Upper lobe of left lung (tissue), 6 donors: ENCODE measurements at regions not wholly inside any gene's neighbourhood (a gene's known extent, or its start where the extent isn't known, plus 50 kb on each side); places are given as distances from the start of the nearest gene placed in this dataset.

Experiments
- ATAC-seq, 2 donors: fragments of 200-7000 bp; cut with Tn5 transposase; one replicate each; pipeline ENCODE4 v1.9.1; 2022; ENCODE audit warnings: mild to moderate bottlenecking in 2 of 2, moderate library complexity in 2 of 2; ENCODE audit not compliant: low FRiP score in 2 of 2
- DNase-seq, 2 donors: peaks; one replicate each; pipeline ENCODE4 v3.0.0-alpha.2; 2019 to 2020
- H3K27ac ChIP-seq, 4 donors: fragments of 200-600 bp; sonication (generic); one replicate each; pipeline ENCODE4 v1.5.1; 2016 to 2019
- H3K27me3 ChIP-seq, 4 donors: fragments of 200-600 bp; sonication (generic); one replicate each; pipeline ENCODE4 v1.5.1; 2017 to 2019
- H3K36me3 ChIP-seq, 4 donors: fragments of 200-600 bp; sonication (generic); one replicate each; pipeline ENCODE4 v1.5.1; 2016 to 2019
- H3K4me1 ChIP-seq, 4 donors: fragments of 200-600 bp; sonication (generic); one replicate each; pipeline ENCODE4 v1.5.1; 2018 to 2019
- H3K4me3 ChIP-seq, 4 donors: fragments of 200-600 bp; sonication (generic); one replicate each; pipeline ENCODE4 v1.5.1; 2017 to 2019; ENCODE audit warnings: mild to moderate bottlenecking in 2 of 4, moderate library complexity in 1 of 4
- H3K9me3 ChIP-seq, 4 donors: fragments of 200-600 bp; sonication (generic); one replicate each; pipeline ENCODE4 v1.5.1; 2018 to 2019
- CTCF ChIP-seq, 6 experiments: fragments of 450-650 bp in 4 of 6; fragments of 200-600 bp in 2 of 6; sonication (generic) in 2 of 6; IDR thresholded peaks; one replicate each; pipeline ENCODE4 v1.5.1; 2016 to 2019; ENCODE audit warnings: antibody characterized with exemption in 6 of 6
- EP300 ChIP-seq, 4 donors: sonication (generic); formaldehyde crosslinking; IDR thresholded peaks; one replicate each; pipeline ENCODE4 v1.5.1; 2017; ENCODE audit warnings: antibody characterized with exemption in 4 of 4, control low read depth in 2 of 4
- POLR2A ChIP-seq, 4 donors: fragments of 450-650 bp; IDR thresholded peaks; one replicate each; pipeline ENCODE4 v1.5.1; 2016 to 2017; ENCODE audit warnings: antibody characterized with exemption in 4 of 4, mild to moderate bottlenecking in 2 of 4
- POLR2AphosphoS5 ChIP-seq, 2 donors: sonication (generic); formaldehyde crosslinking; IDR thresholded peaks; one replicate each; pipeline ENCODE4 v1.5.1; 2017; ENCODE audit warnings: antibody characterized with exemption in 2 of 2
- WGBS, 2 donors: methylation state at CpG; one replicate each; pipeline ENCODE4 v1.1.5; 2017 to 2018; 5-methylcytosine and 5-hydroxymethylcytosine counted together
- donor health status: DM: no; HTN: no; CAD: no; lungs with moderate emphysema.
- donor health status: DM: no; HTN: yes; CAD: no; lungs with severe emphysema.

GRCh38 chr10:113491967-113492565, 60.8 kb upstream of the HABP2 start:
- TF ChIP-seq POLR2AphosphoS5 (IDR thresholded peaks at IDR 0.05) = no peak
- TF ChIP-seq EP300 (IDR thresholded peaks at IDR 0.05) = peak in 1 of 4 donors; percentile 31
- H3K4me3 ChIP-seq = peak overlapping the region in 1 of 4 donors; percentile 14
- peak; percentile 23 to 70 for ATAC-seq

GRCh38 chr10:113493195-113493594, 59.7 kb upstream of the HABP2 start:
- peak overlapping the region; percentile 7 to 58 (median 16) for H3K27ac ChIP-seq
- DNase-seq = no peak
- no peaks in the 10 kb centered on the region for H3K27me3 ChIP-seq
- WGBS, 2 donors = 84 to 98% methylated on average over 4 of the region's 4 CpGs
- TF ChIP-seq POLR2A (IDR thresholded peaks at IDR 0.05) (no peak), CTCF (IDR thresholded peaks at IDR 0.05) (no peak), POLR2AphosphoS5 (IDR thresholded peaks at IDR 0.05) (no peak), EP300 (IDR thresholded peaks at IDR 0.05) (no peak)
- no peaks in the 10 kb centered on the region for H3K9me3 ChIP-seq
- no peaks in the 10 kb centered on the region for H3K36me3 ChIP-seq
- peaks cover 18 to 44% (median 25%) of the 10 kb centered on the region in 4 donors for H3K4me1 ChIP-seq
- ATAC-seq = peak in 1 of 2 donors; percentile 4
- H3K4me3 ChIP-seq = no peak overlapping the region

More at GRCh38 chr10:113491967-113492565, 60.8 kb upstream of the HABP2 start:
- peak overlapping the region; percentile 11 to 58 (median 44) for H3K27ac ChIP-seq
- no peaks in the 10 kb centered on the region for H3K27me3 ChIP-seq
- no peak for DNase-seq
- no peaks in the 10 kb centered on the region for H3K36me3 ChIP-seq
- WGBS, 2 donors = 47% methylated on average over 3 of the region's 3 CpGs
- H3K4me1 ChIP-seq = peaks cover 14 to 41% (median 24%) of the 10 kb centered on the region in 4 donors
- no peaks in the 10 kb centered on the region for H3K9me3 ChIP-seq

- DNase-seq (no peak), ATAC-seq (peak in 1 of 2 donors; percentile 26)
- H3K4me1 ChIP-seq = peaks cover 23 to 44% (median 30%) of the 10 kb centered on the region in 4 donors
- no peaks in the 10 kb centered on the region for H3K9me3 ChIP-seq
- H3K27me3 ChIP-seq = no peaks in the 10 kb centered on the region
- TF ChIP-seq POLR2AphosphoS5 (IDR thresholded peaks at IDR 0.05) (no peak), POLR2A (IDR thresholded peaks at IDR 0.05) (no peak), CTCF (IDR thresholded peaks at IDR 0.05) (no peak), EP300 (IDR thresholded peaks at IDR 0.05) (no peak)
- H3K27ac ChIP-seq = peak overlapping the region; percentile 22 to 58 (median 54)
- 22 to 33% methylated on average over 5 of the region's 5 CpGs for WGBS, 2 donors
- no peak overlapping the region for H3K4me3 ChIP-seq
- no peaks in the 10 kb centered on the region for H3K36me3 ChIP-seq
These were observed 59.0 kb upstream of the HABP2 start for GRCh38 chr10:113493882-113494301.

GRCh38 chr10:113494761-113495160, 58.1 kb upstream of the HABP2 start:
- no peak for ATAC-seq
- peak overlapping the region; percentile 16 to 55 (median 38) for H3K27ac ChIP-seq
- H3K4me1 ChIP-seq = peaks cover 24 to 49% (median 38%) of the 10 kb centered on the region in 4 donors
- no peaks in the 10 kb centered on the region for H3K27me3 ChIP-seq
- no peaks in the 10 kb centered on the region for H3K36me3 ChIP-seq
- no peak overlapping the region for H3K4me3 ChIP-seq
- no peaks in the 10 kb centered on the region for H3K9me3 ChIP-seq
- WGBS, 2 donors = 73 to 74% methylated on average over 7 of the region's 7 CpGs
- DNase-seq = no peak
- TF ChIP-seq POLR2A (IDR thresholded peaks at IDR 0.05) (no peak), EP300 (IDR thresholded peaks at IDR 0.05) (no peak), POLR2AphosphoS5 (IDR thresholded peaks at IDR 0.05) (no peak), CTCF (IDR thresholded peaks at IDR 0.05) (no peak)

GRCh38 chr10:113495553-113495952, 57.3 kb upstream of the HABP2 start:
- Histone ChIP-seq H3K27me3 (no peaks in the 10 kb centered on the region), H3K9me3 (no peaks in the 10 kb centered on the region), H3K27ac (no peak overlapping the region), H3K4me3 (no peak overlapping the region), H3K4me1 (peaks cover 24 to 50% (median 41%) of the 10 kb centered on the region in 4 donors), H3K36me3 (no peaks in the 10 kb centered on the region)
- WGBS, 2 donors = 67 to 81% methylated on average over 8 of the region's 8 CpGs
- TF ChIP-seq POLR2A (IDR thresholded peaks at IDR 0.05) (no peak), EP300 (IDR thresholded peaks at IDR 0.05) (no peak), POLR2AphosphoS5 (IDR thresholded peaks at IDR 0.05) (no peak), CTCF (IDR thresholded peaks at IDR 0.05) (no peak)
- ATAC-seq = no peak
- no peak for DNase-seq
